D721Med (cell line): ENCODE measurements at regions not wholly inside any gene's neighbourhood (a gene's known extent, or its start where the extent isn't known, plus 50 kb on each side); places are given as distances from the start of the nearest gene placed in this dataset.

ENCODE experiments used
- DNase-seq: peaks from one replicate; pipeline ENCODE4 v3.0.0; 2011; ENCODE audit warnings: low spot score; ENCODE audit not compliant: insufficient read length
- FAIRE-seq: peaks from 2 replicates; lab custom pipeline; 2011; peaks lifted over from hg19 to GRCh38; lab: Jason Lieb, UNC
- CTCF ChIP-seq: IDR thresholded peaks from 2 replicates; pipeline ENCODE4 v1.5.1; 2012; ENCODE audit warnings: mild to moderate bottlenecking, control low read depth; ENCODE audit not compliant: insufficient read depth; ENCODE audit errors: missing control alignments

GRCh38 chr1:241413386-241413785, 56.4 kb upstream of the RGS7 start:
- no peak for TF ChIP-seq CTCF
- FAIRE-seq (no peak), DNase-seq (no peak)

- no peak for DNase-seq
- no peak for TF ChIP-seq CTCF
- no peak for FAIRE-seq
These were observed 55.6 kb upstream of the RGS7 start for GRCh38 chr1:241412646-241413045.

- DNase-seq, result no peak
- no peak for TF ChIP-seq CTCF
- FAIRE-seq, result no peak
These were observed 54.9 kb upstream of the RGS7 start for GRCh38 chr1:241411776-241412338.

DNA sequence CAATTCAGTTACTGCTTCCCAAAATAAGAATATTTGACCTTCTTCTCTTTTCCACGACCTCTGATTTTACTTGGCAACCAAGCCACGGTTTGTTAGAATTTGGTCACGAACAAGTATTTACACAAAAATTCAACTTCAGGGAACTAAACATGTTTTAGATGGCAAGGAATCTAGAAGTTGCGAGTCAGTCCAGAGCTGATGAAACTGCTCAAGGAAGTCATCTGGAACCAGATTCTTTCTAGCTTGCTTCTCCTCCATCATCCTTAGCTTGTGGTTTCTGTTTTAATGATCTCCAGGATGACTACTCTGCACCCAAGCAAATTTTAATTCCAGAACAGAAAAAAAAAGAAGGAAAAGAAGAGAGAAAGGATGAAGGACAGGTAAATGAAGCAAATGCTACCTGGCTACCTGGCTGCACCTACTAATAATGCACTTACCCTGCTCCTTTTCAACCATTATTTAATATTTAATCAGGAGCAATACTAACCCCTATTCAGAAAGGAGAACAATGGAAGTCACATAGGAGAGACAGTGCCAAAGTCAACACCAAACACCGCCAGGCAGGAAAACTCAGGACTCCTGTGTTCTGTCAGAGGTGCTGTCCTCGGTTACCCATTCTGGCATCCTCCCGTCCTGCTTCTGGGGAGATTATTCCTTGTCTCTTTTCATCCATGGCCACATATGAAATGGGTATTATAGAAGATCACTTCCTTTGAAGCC, 54.2 kb upstream of the RGS7 start:
- no peak for TF ChIP-seq CTCF
- no peak for FAIRE-seq
- DNase-seq, result no peak

- DNase-seq (no peak), FAIRE-seq (no peak)
- TF ChIP-seq CTCF, result peak; percentile 22
These were observed 51.2 kb upstream of the RGS7 start for GRCh38 chr1:241408170-241408569.
